22Rv1 (cell line): ENCODE measurements at regions not wholly inside any gene's neighbourhood (a gene's known extent, or its start where the extent isn't known, plus 50 kb on each side); places are given as distances from the start of the nearest gene placed in this dataset.

Source experiments
- CTCF ChIP-seq: fragments of 450-650 bp; IDR thresholded peaks from 2 replicates; pipeline ENCODE4 v1.5.1; 2017; ENCODE audit warnings: mild to moderate bottlenecking
- ZFX ChIP-seq: fragments of 450-650 bp; IDR thresholded peaks from 2 replicates; pipeline ENCODE4 v1.6.1; 2017; ENCODE audit warnings: antibody characterized with exemption, borderline replicate concordance

DNA sequence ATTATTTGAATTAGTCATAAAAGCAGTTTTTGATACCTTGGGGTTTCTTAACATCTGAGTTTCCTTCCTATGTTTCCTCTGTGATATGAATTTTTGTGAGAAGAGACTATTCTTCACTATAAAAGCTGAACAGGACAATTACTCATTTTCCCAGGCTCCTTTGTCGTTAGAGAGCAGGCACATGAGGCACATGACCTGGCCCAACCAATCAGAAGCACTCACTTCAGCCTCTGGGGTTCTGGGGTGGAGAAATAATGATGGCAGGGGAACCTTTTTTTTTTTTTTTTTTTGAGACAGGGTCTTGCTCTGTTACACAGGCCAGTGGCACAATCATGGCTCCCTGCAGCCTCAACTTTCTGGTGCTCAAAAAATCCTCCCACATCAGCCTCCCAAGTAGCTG, 145.5 kb upstream of the ASIC2 start:
- TF ChIP-seq CTCF (no peak), ZFX (no peak)
